Testis (tissue), 2 donors: ENCODE measurements at regions not wholly inside any gene's neighbourhood (a gene's known extent, or its start where the extent isn't known, plus 50 kb on each side); places are given as distances from the start of the nearest gene placed in this dataset.

Experiments used
- CTCF ChIP-seq, 3 experiments: fragments of 450-650 bp in 2 of 3; fragments of 200-600 bp in 1 of 3; sonication (generic) in 1 of 3; IDR thresholded peaks; one replicate each; pipeline ENCODE4 v1.5.1; 2016 to 2019; ENCODE audit warnings: antibody characterized with exemption in 3 of 3, mild to moderate bottlenecking in 2 of 3, moderate library complexity in 1 of 3
- POLR2A ChIP-seq: fragments of 450-650 bp; IDR thresholded peaks from one replicate; pipeline ENCODE4 v1.6.1; 2017; ENCODE audit warnings: antibody characterized with exemption, mild to moderate bottlenecking, moderate library complexity

- TF ChIP-seq CTCF (IDR thresholded peaks at IDR 0.05) (no peak), POLR2A (no peak)
These were observed 361.1 kb upstream of the CCDC179 start for GRCh38 chr11:23221366-23221765.
